K562 (cell line): ENCODE measurements at regions not wholly inside any gene's neighbourhood (a gene's known extent, or its start where the extent isn't known, plus 50 kb on each side); places are given as distances from the start of the nearest gene placed in this dataset.

ENCODE experiments used
- ATF3 ChIP-seq, 2 experiments: fragments of 450-650 bp in 1 of 2; sonication (generic) in 1 of 2; formaldehyde crosslinking in 1 of 2; IDR thresholded peaks in 1 of 2; conservative IDR thresholded peaks in 1 of 2; 2 replicates each; pipeline versions ENCODE4 v1.6.1 to v1.8.1; 2016 to 2023; ENCODE audit warnings: mild to moderate bottlenecking in 2 of 2, moderate library complexity in 2 of 2, inconsistent platforms in 1 of 2, missing genetic modification reagents in 1 of 2
- BRF1 ChIP-seq: IDR thresholded peaks from 3 replicates; pipeline ENCODE4 v1.6.1; 2011; ENCODE audit warnings: borderline replicate concordance, mild to moderate bottlenecking; ENCODE audit not compliant: insufficient read length; ENCODE audit errors: extremely low read depth
- CREB3L1 ChIP-seq: fragments of 450-650 bp; IDR thresholded peaks from 2 replicates; pipeline ENCODE4 v1.6.1; 2014; ENCODE audit warnings: low read depth, mild to moderate bottlenecking, moderate library complexity, borderline replicate concordance
- ERF ChIP-seq: fragments of 450-650 bp; formaldehyde crosslinking; IDR thresholded peaks from 2 replicates; pipeline ENCODE4 v1.4.0; 2020; ENCODE audit warnings: mild to moderate bottlenecking, mixed read lengths
- ETS2 ChIP-seq: IDR thresholded peaks from 2 replicates; pipeline ENCODE4 v1.6.1; 2016; ENCODE audit warnings: borderline replicate concordance, missing genetic modification characterization, mild to moderate bottlenecking, moderate library complexity, missing compliant biosample characterization; ENCODE audit not compliant: poor library complexity, severe bottlenecking
- ETV5 ChIP-seq: sonication (generic); formaldehyde crosslinking; IDR thresholded peaks from 2 replicates; pipeline ENCODE4 v1.4.0; 2020; ENCODE audit warnings: low read depth, mild to moderate bottlenecking, missing genetic modification reagents
- FOXJ2 ChIP-seq: fragments of 200-800 bp; sonication (Bioruptor generic); IDR thresholded peaks from 2 replicates; pipeline ENCODE4 v1.6.1; 2016; ENCODE audit warnings: missing genetic modification characterization, missing compliant biosample characterization
- KLF6 ChIP-seq: fragments of 250-450 bp; sonication (Bioruptor Pico); IDR thresholded peaks from 2 replicates; pipeline ENCODE4 v1.4.0; 2020; ENCODE audit warnings: mild to moderate bottlenecking, moderate library complexity, borderline replicate concordance
- L3MBTL2 ChIP-seq: fragments of 450-650 bp; IDR thresholded peaks from 2 replicates; pipeline ENCODE4 v1.6.1; 2016; ENCODE audit warnings: mild to moderate bottlenecking, moderate library complexity
- NFXL1 ChIP-seq: fragments of 450-650 bp; formaldehyde crosslinking; IDR thresholded peaks from 2 replicates; pipeline ENCODE4 v1.4.0; 2021; ENCODE audit warnings: mild to moderate bottlenecking
- NR2C2 ChIP-seq, 2 experiments: fragments of 200-800 bp in 1 of 2; sonication (Bioruptor generic) in 1 of 2; sonication (generic) in 1 of 2; formaldehyde crosslinking in 1 of 2; IDR thresholded peaks; 2 replicates each; pipeline versions ENCODE4 v1.6.1 to v1.8.0; 2016 to 2022; ENCODE audit warnings: mild to moderate bottlenecking in 1 of 2, missing compliant biosample characterization in 1 of 2, missing genetic modification characterization in 1 of 2, missing genetic modification reagents in 1 of 2
- PCBP1 ChIP-seq: fragments of 200-400 bp; formaldehyde crosslinking; IDR thresholded peaks from 2 replicates; pipeline ENCODE4 v1.6.1; 2018; ENCODE audit warnings: mild to moderate bottlenecking, low read depth, low read length; ENCODE audit not compliant: poor library complexity, severe bottlenecking
- POLR2A ChIP-seq: fragments of 450-650 bp; conservative IDR thresholded peaks from 2 replicates; pipeline ENCODE4 v1.6.1; 2016
- RAD51 ChIP-seq: fragments of 450-650 bp; IDR thresholded peaks from 2 replicates; pipeline ENCODE4 v1.7.1; 2016; ENCODE audit warnings: low read depth, mild to moderate bottlenecking, borderline replicate concordance
- SMAD1 ChIP-seq: fragments of 150-350 bp; IDR thresholded peaks from 2 replicates; pipeline ENCODE4 v1.6.1; 2014; ENCODE audit warnings: low read length, low read depth; ENCODE audit not compliant: partially characterized antibody
- SREBF1 ChIP-seq: fragments of 150-350 bp; IDR thresholded peaks from 2 replicates; pipeline ENCODE4 v1.6.1; 2014; ENCODE audit warnings: antibody characterized with exemption, low read depth, low read length, borderline replicate concordance
- STAG1 ChIP-seq: sonication (generic); formaldehyde crosslinking; IDR thresholded peaks from 2 replicates; pipeline ENCODE4 v1.5.0; 2020; ENCODE audit warnings: missing genetic modification reagents, borderline replicate concordance
- ZEB2 ChIP-seq: fragments of 450-650 bp; IDR thresholded peaks from 2 replicates; pipeline ENCODE4 v1.6.1; 2016
- ZNF212 ChIP-seq: fragments of 450-650 bp; formaldehyde crosslinking; IDR thresholded peaks from 2 replicates; pipeline ENCODE4 v1.4.0; 2020; ENCODE audit warnings: mild to moderate bottlenecking
- ZNF586 ChIP-seq: fragments of 450-650 bp; formaldehyde crosslinking; conservative IDR thresholded peaks from 2 replicates; pipeline ENCODE4 v1.4.0; 2020; ENCODE audit warnings: mild to moderate bottlenecking, moderate library complexity
- ZNF830 ChIP-seq: fragments of 250-450 bp; sonication (Bioruptor Pico); IDR thresholded peaks from 2 replicates; pipeline ENCODE4 v1.5.0; 2021; ENCODE audit warnings: mild to moderate bottlenecking
- TF ChIP-seq, protein P1 (sequence below): sonication (generic); formaldehyde crosslinking; IDR thresholded peaks from 2 replicates; pipeline ENCODE4 v1.8.1; 2022; ENCODE audit warnings: missing genetic modification reagents
- TF ChIP-seq, protein P2 (sequence below): fragments of 250-450 bp; sonication (Bioruptor Pico); IDR thresholded peaks from 2 replicates; pipeline ENCODE4 v1.5.0; 2021; ENCODE audit warnings: mild to moderate bottlenecking, moderate library complexity

- TF ChIP-seq, protein P1, sequence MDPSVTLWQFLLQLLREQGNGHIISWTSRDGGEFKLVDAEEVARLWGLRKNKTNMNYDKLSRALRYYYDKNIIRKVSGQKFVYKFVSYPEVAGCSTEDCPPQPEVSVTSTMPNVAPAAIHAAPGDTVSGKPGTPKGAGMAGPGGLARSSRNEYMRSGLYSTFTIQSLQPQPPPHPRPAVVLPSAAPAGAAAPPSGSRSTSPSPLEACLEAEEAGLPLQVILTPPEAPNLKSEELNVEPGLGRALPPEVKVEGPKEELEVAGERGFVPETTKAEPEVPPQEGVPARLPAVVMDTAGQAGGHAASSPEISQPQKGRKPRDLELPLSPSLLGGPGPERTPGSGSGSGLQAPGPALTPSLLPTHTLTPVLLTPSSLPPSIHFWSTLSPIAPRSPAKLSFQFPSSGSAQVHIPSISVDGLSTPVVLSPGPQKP (CRISPR knock-in tag), result no peak
- TF ChIP-seq FOXJ2, result no peak
- TF ChIP-seq PCBP1, result no peak
- TF ChIP-seq KLF6 (CRISPR knock-in tag), result no peak
- TF ChIP-seq, protein P2, sequence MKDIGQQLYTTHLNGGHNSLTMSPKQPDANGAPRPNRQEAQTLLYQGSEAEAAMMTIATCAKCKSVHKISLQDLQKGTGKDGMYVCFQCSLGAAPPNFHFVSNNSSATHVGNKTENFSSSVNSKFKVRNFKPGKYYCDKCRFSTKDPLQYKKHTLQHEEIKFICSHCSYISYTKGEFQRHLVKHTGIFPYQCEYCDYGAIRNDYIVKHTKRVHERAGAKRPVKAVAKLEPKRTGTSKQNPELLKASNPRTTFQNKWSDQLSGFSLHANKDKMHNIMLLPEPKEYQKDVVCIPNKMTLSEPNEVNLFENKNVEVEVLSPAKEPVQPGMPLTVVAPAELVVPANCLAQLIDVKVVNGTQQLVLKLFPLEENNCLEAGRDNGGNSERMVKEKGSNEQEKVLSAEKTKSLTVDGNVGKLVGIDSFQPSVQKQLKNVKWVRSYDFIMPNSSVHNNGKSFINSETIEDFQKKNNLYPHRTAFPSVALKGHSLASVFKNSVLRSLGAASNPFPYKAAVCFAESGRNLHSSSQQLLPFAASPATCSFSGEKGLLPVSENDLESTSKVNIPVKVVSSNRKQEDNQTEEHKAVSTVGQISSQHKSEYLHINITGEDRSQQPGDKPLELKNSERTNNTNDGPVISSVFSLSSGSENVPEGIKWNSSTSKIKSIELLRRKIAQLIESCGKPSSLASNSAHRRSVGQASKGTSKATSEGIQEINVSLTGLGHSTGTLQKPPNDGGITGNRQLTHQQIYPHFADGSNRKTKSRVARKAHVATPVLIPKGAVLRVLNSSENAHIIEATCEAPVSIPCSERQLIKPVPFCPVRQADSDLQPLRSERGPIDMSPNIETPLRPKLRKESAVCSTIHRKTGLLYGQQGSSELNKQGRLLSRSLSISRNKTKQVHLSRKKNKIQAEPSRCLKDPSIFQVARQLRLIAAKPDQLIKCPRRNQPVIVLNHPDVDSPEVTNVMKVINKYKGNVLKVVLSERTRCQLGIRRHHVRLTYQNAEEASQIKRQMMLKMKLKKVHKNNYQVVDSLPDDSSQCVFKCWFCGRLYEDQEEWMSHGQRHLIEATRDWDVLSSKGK (CRISPR knock-in tag), result no peak
- no peak for TF ChIP-seq CREB3L1
- no peak for TF ChIP-seq POLR2A
- TF ChIP-seq ETS2 (tag), result no peak
- no peak for TF ChIP-seq SREBF1
- TF ChIP-seq ZEB2, result no peak; the same call in 1 of the 2 replicates
- no peak for TF ChIP-seq STAG1 (CRISPR knock-in tag)
- TF ChIP-seq ZNF212 (CRISPR knock-in tag), result no peak
- TF ChIP-seq NFXL1 (CRISPR knock-in tag), result no peak
- TF ChIP-seq RAD51, result no peak
- TF ChIP-seq BRF1, result no peak
- TF ChIP-seq ETV5, result no peak
- no peak for TF ChIP-seq NR2C2 (CRISPR knock-in tag; IDR thresholded peaks at IDR 0.05)
- TF ChIP-seq NR2C2 (tag; IDR thresholded peaks at IDR 0.05), result no peak
- TF ChIP-seq ZNF830, result no peak
- no peak for TF ChIP-seq L3MBTL2
- TF ChIP-seq ZNF586 (CRISPR knock-in tag), result no peak
- no peak for TF ChIP-seq ATF3 (IDR thresholded peaks at IDR 0.05)
- no peak for TF ChIP-seq ATF3 (CRISPR knock-in tag; conservative IDR thresholded peaks at IDR 0.05)
- TF ChIP-seq ERF (CRISPR knock-in tag), result no peak
- TF ChIP-seq SMAD1, result no peak
Observed at GRCh38 chr7:106358103-106358663, 73.4 kb upstream of the NAMPT start (continued).
